Pancreas (tissue), 10 donors: ENCODE measurements at regions not wholly inside any gene's neighbourhood (a gene's known extent, or its start where the extent isn't known, plus 50 kb on each side); places are given as distances from the start of the nearest gene placed in this dataset.

Source experiments
- ATAC-seq, 4 donors: fragments of 200-7000 bp; cut with Tn5 transposase; one replicate each; pipeline versions ENCODE4 v1.8.0 to v1.9.1; 2020; ENCODE audit warnings: mild to moderate bottlenecking in 4 of 4, moderate library complexity in 4 of 4
- DNase-seq, 6 donors: peaks; one replicate each; pipeline ENCODE4 v3.0.0-alpha.2; 2020
- FAIRE-seq: peaks from 2 replicates; lab custom pipeline; 2012; peaks lifted over from hg19 to GRCh38; lab: Jason Lieb, UNC
- H3K27ac ChIP-seq, 4 donors: fragments of 200-600 bp; sonication (generic); 1 replicate in 3 of 4; 2 replicates in 1 of 4; pipeline versions ENCODE4 v1.5.0 to v1.8.0; 2020
- H3K27me3 ChIP-seq, 4 donors: fragments of 200-600 bp; one replicate each; pipeline ENCODE4 v1.8.0; 2021
- H3K36me3 ChIP-seq, 3 donors: fragments of 200-600 bp; sonication (generic) in 1 of 3; one replicate each; pipeline versions ENCODE4 v1.5.0 to v1.8.0; 2020 to 2021
- H3K4me1 ChIP-seq, 3 donors: fragments of 200-600 bp; one replicate each; pipeline ENCODE4 v1.8.0; 2021
- H3K4me3 ChIP-seq, 4 donors: fragments of 200-600 bp; sonication (generic) in 2 of 4; one replicate each; pipeline versions ENCODE4 v1.5.0 to v1.8.0; 2020 to 2021
- H3K9me3 ChIP-seq, 4 donors: fragments of 200-600 bp; one replicate each; pipeline ENCODE4 v1.8.0; 2021
- WGBS, 2 donors: extraction: QIAGEN DNeasy Blood & Tissue Kit; methylation state at CpG; one replicate each; pipeline ENCODE4 v1.1.7; 2013; 5-methylcytosine and 5-hydroxymethylcytosine counted together
- intact Hi-C, 3 donors: fragments of 100-400 bp; cut with DNase I; formaldehyde crosslinking; loops; one replicate each; pipeline versions ENCODE4 v1.11.1 to v1.14.2; 2022
- TF ChIP-seq, protein P1 (sequence below), 4 donors: fragments of 200-600 bp; sonication (generic) in 3 of 4; IDR thresholded peaks; one replicate each; pipeline versions ENCODE4 v1.5.0 to v1.8.0; 2021; ENCODE audit warnings: antibody characterized with exemption in 4 of 4
- donor health status: healthy with polysubstance abuse.
- donor health status: DM: no; HTN: no; CAD: no; lungs with moderate emphysema.
- donor health status: DM: no; HTN: no; CAD: no.
- donor health status: control.
- donor health status: control.
- donor health status: Bipolar disorder and iron deficiency.
- donor health status: DM: yes; HTN: yes; CAD: no.
- donor health status: DM: no; HTN: no; CAD: no.
- donor health status: DM: no; HTN: no; CAD: no.
- donor health status: DM: yes; HTN: yes; CAD: no.

DNA sequence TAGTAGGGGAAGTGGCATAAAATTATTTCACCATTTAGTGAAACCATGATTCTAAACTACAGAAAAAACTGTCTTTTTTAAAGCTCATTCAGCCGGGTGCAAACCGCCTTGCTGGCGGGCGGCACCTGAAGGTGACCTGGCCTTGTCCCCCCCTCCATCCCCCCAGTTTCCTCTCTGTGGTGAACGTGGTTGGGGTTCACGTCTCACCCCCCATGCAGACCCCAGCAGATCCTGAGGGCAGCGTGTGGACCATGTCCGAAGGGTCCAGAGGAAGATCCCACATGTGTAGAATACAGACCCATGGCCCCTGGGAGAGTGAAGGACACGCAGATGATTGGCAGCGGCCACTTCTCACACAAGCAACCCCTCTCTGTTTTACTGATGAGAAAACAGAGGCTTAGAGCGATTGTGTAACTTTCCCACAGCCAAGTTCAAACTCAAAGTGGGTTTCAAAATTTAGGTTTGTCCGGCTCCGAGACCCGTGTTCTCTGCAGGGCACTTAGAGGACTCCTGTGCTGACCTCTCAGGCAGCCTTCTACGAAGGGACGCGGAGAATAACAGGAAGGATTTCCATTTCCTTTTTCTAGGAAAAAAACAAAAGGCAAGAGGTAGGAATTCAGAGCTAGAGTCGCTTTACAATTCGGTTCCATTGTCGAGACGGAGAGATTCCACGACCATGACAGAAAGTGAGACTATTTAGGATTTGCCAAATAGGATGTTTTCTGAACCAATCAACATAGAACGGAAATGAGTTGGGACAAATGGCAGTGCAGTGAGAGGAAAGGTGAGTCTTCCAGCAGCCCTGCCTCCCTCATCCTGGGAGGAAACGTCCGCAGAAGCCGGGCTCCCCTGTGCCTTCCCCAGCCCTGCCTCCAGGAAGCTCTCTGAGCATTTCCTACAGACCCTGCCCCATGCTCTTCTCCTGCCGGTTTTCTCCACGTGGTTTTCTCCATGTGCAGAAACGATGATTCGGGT is 67.6 kb upstream of the PITRM1 start:
- no peak overlapping the region for H3K4me3 ChIP-seq
- FAIRE-seq (no peak), ATAC-seq (peak in 3 of 4 donors; percentile 14 to 27 (median 14))

DNA sequence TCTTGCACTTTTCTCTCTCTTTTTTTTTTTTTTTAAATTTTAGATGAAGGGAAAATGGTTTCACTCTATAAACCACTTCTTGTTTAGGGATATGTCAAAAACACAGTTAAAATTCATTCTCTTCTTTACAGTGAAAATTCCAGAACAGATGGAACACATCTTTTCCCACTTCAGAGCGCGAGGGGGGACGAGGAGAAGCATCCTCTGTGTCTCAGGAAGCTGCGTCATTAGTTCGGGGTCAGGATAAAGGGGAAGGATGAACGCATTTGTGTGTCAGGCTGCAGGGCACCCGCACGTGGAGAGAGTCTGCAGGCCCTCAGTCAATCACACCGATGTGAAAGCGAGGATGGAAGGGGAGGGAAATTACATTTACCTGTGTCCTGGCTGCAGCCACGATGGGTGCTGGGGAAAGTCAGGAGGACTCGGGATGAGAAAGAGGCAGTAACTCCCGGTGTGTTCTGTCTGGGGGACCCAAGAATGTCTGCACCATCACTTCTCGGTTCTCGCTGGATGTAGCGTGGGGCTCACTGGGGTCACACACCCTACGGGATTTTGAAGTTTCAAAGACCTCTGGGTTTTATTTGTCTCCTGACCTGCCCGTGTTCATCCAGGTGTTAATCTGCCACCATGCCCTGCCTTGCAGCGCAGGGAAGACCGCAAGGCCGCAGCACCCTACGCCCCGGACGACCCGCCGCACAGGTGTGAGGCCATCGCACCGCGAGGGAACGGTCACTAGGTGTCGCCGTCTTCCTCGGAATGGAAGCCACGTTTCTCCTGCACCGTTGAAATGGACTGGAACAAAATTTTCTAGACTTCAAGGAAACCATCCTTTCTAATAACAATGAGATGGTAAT is 66.7 kb upstream of the PITRM1 start:
- H3K27ac ChIP-seq: no peak overlapping the region
- DNase-seq: peak; percentile 37 to 87 (median 74)

More for the DNA sequence above, 67.6 kb upstream of the PITRM1 start:
- 59 to 66% methylated on average over 30 of the region's 30 CpGs for WGBS, 2 donors
- no peaks in the 10 kb centered on the region for H3K4me1 ChIP-seq
- H3K36me3 ChIP-seq: no peaks in the 10 kb centered on the region
- H3K27ac ChIP-seq: no peak overlapping the region
- TF ChIP-seq, protein P1, sequence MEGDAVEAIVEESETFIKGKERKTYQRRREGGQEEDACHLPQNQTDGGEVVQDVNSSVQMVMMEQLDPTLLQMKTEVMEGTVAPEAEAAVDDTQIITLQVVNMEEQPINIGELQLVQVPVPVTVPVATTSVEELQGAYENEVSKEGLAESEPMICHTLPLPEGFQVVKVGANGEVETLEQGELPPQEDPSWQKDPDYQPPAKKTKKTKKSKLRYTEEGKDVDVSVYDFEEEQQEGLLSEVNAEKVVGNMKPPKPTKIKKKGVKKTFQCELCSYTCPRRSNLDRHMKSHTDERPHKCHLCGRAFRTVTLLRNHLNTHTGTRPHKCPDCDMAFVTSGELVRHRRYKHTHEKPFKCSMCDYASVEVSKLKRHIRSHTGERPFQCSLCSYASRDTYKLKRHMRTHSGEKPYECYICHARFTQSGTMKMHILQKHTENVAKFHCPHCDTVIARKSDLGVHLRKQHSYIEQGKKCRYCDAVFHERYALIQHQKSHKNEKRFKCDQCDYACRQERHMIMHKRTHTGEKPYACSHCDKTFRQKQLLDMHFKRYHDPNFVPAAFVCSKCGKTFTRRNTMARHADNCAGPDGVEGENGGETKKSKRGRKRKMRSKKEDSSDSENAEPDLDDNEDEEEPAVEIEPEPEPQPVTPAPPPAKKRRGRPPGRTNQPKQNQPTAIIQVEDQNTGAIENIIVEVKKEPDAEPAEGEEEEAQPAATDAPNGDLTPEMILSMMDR (IDR thresholded peaks at IDR 0.05): peak in 1 of 4 donors; percentile 6
- intact Hi-C loops: loop anchor here in 2 of 3 donors (5.0 to 10.0 kb wide), 3 partner anchors 525 to 1425 kb away; no protein-coding TSS in a partner anchor
- H3K9me3 ChIP-seq: no peaks in the 10 kb centered on the region
- DNase-seq: no peak
- H3K27me3 ChIP-seq: no peaks in the 10 kb centered on the region

DNA sequence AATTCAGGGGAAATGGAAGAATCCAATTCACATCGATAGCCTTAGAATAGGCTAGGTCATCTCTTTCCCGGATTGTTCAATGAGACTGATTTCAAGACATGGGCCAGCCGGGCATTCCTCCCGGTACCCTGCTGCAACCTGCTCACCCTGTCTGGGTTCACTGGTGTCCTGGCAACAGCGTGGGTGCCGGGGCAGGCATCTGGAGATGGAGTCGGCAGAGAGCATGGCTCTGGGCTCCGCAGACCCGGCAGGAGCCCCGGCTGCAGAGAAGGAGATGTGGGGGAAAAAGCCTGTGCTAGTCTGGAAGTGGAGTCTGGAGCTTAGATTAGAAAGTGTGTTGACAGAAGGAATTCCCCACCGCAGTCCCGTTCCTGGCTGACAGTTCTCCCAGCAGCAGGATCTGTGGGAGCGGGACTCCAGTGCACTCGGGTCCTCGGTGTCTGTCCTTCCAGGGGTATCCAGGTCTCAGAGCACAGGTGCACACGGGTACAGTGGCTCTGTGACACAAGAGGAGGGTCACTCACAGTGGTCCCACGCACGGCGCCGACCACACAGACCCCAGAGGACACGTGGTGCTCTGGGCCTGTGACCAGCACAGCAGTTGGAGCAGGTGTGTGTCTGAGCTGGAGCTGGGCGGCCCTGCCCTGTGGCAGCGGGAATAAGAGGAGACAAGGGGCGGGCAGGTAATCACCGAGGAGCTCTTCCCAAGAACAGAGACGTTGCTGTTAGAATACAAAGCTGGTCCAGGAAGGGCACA is 65.7 kb upstream of the PITRM1 start:
- no peaks in the 10 kb centered on the region for H3K36me3 ChIP-seq
- no peaks in the 10 kb centered on the region for H3K27me3 ChIP-seq
- intact Hi-C loops: loop anchor here in 2 of 3 donors (10.0 kb wide), 2 partner anchors 527 to 1427 kb away; no protein-coding TSS in a partner anchor
- no peak overlapping the region for H3K27ac ChIP-seq
- no peak overlapping the region for H3K4me3 ChIP-seq
- ATAC-seq: no peak
- FAIRE-seq: no peak
- no peaks in the 10 kb centered on the region for H3K4me1 ChIP-seq
- no peaks in the 10 kb centered on the region for H3K9me3 ChIP-seq
- WGBS, 2 donors: 47 to 60% methylated on average over 26 of the region's 26 CpGs
- no peak for DNase-seq
- TF ChIP-seq, protein P1 (IDR thresholded peaks at IDR 0.05): no peak

More for the DNA sequence above, 66.7 kb upstream of the PITRM1 start:
- no peaks in the 10 kb centered on the region for H3K27me3 ChIP-seq
- ATAC-seq (peak; percentile 91 to 97 (median 94)), FAIRE-seq (no peak)
- H3K9me3 ChIP-seq: no peaks in the 10 kb centered on the region
- TF ChIP-seq, protein P1 (IDR thresholded peaks at IDR 0.05): peak; percentile 65 to 84 (median 74)
- no peaks in the 10 kb centered on the region for H3K36me3 ChIP-seq
- no peak overlapping the region for H3K4me3 ChIP-seq
- H3K4me1 ChIP-seq: no peaks in the 10 kb centered on the region
- WGBS, 2 donors: 24 to 32% methylated on average over 35 of the region's 35 CpGs
- intact Hi-C loops: loop anchor here in 2 of 3 donors (10.0 kb wide), 2 partner anchors 526 to 1426 kb away; no protein-coding TSS in a partner anchor

DNA sequence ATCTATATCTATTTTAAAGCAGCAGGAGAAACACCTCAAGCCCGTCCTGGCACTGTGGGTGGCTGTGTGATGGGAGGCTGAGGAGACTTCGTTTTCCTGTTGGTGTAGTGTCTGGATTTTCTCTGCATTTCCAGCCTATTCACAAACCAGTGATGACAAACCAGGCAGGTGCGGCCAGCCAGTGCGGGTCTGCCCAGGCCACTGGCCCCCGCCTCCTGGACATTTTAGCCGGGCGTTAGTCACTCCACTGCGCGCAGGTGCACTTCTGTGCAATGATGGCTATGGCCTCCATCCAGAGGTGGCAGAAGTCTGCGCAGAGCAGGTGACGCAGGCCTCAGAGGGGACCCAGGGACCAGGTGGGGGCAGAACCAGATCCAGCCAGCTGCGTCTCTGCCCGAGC is 64.9 kb upstream of the PITRM1 start:
- Histone ChIP-seq H3K4me3 (no peak overlapping the region), H3K27ac (no peak overlapping the region), H3K4me1 (no peaks in the 10 kb centered on the region), H3K9me3 (no peaks in the 10 kb centered on the region), H3K36me3 (no peaks in the 10 kb centered on the region), H3K27me3 (no peaks in the 10 kb centered on the region)
- ATAC-seq (no peak), FAIRE-seq (no peak), DNase-seq (no peak)
- intact Hi-C loops: loop anchor here in 2 of 3 donors (10.0 kb wide), 2 partner anchors 527 to 1427 kb away; no protein-coding TSS in a partner anchor
- TF ChIP-seq, protein P1 (IDR thresholded peaks at IDR 0.05): no peak
- 67 to 76% methylated on average over 13 of the region's 13 CpGs for WGBS, 2 donors
